ENCODE measurements at regions not wholly inside any gene's neighbourhood (a gene's known extent, or its start where the extent isn't known, plus 50 kb on each side); places are given as distances from the start of the nearest gene placed in this dataset.

- no peak for TF ChIP-seq CTCF (IDR thresholded peaks at IDR 0.05; ENCODE audit: insufficient read depth, low read length, poor library complexity, severe bottlenecking)
- TF ChIP-seq EZH2phosphoT487 (conservative IDR thresholded peaks at IDR 0.05; ENCODE audit: low read length), result no peak
These were observed 138.3 kb upstream of the CDH4 start for GRCh38 chr20:61113731-61114130.
